ENCODE measurements at regions not wholly inside any gene's neighbourhood (a gene's known extent, or its start where the extent isn't known, plus 50 kb on each side); places are given as distances from the start of the nearest gene placed in this dataset.

- no peak for TF ChIP-seq CTCF (IDR thresholded peaks at IDR 0.05; ENCODE audit: borderline replicate concordance, extremely low read depth, insufficient read depth)
- no peak overlapping the region for H3K9ac ChIP-seq (ENCODE audit: low read length in 3 of 3)
- H3K4me3 ChIP-seq (ENCODE audit: low read length in 3 of 3) = no peak overlapping the region
- H3K36me3 ChIP-seq (ENCODE audit: control insufficient read depth in 2 of 3, insufficient read depth in 3 of 3, low read length in 3 of 3) = no peaks in the 10 kb centered on the region
- FAIRE-seq (no peak), DNase-seq (no peak)
- H3K27me3 ChIP-seq (ENCODE audit: control insufficient read depth, insufficient read depth, low read length) = no peaks in the 10 kb centered on the region
- H3K9me3 ChIP-seq (ENCODE audit: control insufficient read depth in 2 of 3, insufficient read depth in 1 of 3, low read length in 3 of 3) = no peaks in the 10 kb centered on the region
- no peak overlapping the region for H3K27ac ChIP-seq (ENCODE audit: low read depth in 2 of 2, low read length in 2 of 2)
- no peaks in the 10 kb centered on the region for H3K4me1 ChIP-seq (ENCODE audit: control insufficient read depth in 2 of 3, insufficient read depth in 2 of 3, low read depth in 1 of 3, low read length in 3 of 3)
- intact Hi-C loops (cut with DNase I) = no loop called here
Measured at GRCh38 chr1:173301507-173301906, 94.4 kb upstream of the TNFSF4 start.

- intact Hi-C loops (cut with DNase I) = no loop called here
- H3K36me3 ChIP-seq (ENCODE audit: control insufficient read depth in 2 of 3, insufficient read depth in 3 of 3, low read length in 3 of 3) = no peaks in the 10 kb centered on the region
Measured at GRCh38 chr1:173302366-173302765, 95.2 kb upstream of the TNFSF4 start.

GRCh38 chr1:173302890-173303829 lies 96.0 kb upstream of the TNFSF4 start:
- no peak overlapping the region for H3K9ac ChIP-seq (ENCODE audit: low read length in 3 of 3)
- TF ChIP-seq CTCF (IDR thresholded peaks at IDR 0.05; ENCODE audit: borderline replicate concordance, extremely low read depth, insufficient read depth) = no peak
- DNase-seq = no peak
- H3K27ac ChIP-seq (ENCODE audit: low read depth in 2 of 2, low read length in 2 of 2) = no peak overlapping the region
- FAIRE-seq = no peak
- intact Hi-C loops (cut with DNase I) = no loop called here
- H3K36me3 ChIP-seq (ENCODE audit: control insufficient read depth in 2 of 3, insufficient read depth in 3 of 3, low read length in 3 of 3) = no peaks in the 10 kb centered on the region
- no peaks in the 10 kb centered on the region for H3K27me3 ChIP-seq (ENCODE audit: control insufficient read depth, insufficient read depth, low read length)
- H3K4me1 ChIP-seq (ENCODE audit: control insufficient read depth in 2 of 3, insufficient read depth in 2 of 3, low read depth in 1 of 3, low read length in 3 of 3) = no peaks in the 10 kb centered on the region
- H3K9me3 ChIP-seq (ENCODE audit: control insufficient read depth in 2 of 3, insufficient read depth in 1 of 3, low read length in 3 of 3) = no peaks in the 10 kb centered on the region
- no peak overlapping the region for H3K4me3 ChIP-seq (ENCODE audit: low read length in 3 of 3)

More at GRCh38 chr1:173302366-173302765, 95.2 kb upstream of the TNFSF4 start:
- Histone ChIP-seq H3K4me1 (ENCODE audit: control insufficient read depth in 2 of 3, insufficient read depth in 2 of 3, low read depth in 1 of 3, low read length in 3 of 3) (no peaks in the 10 kb centered on the region), H3K4me3 (ENCODE audit: low read length in 3 of 3) (no peak overlapping the region), H3K27me3 (ENCODE audit: control insufficient read depth, insufficient read depth, low read length) (no peaks in the 10 kb centered on the region), H3K9me3 (ENCODE audit: control insufficient read depth in 2 of 3, insufficient read depth in 1 of 3, low read length in 3 of 3) (no peaks in the 10 kb centered on the region), H3K27ac (ENCODE audit: low read depth in 2 of 2, low read length in 2 of 2) (no peak overlapping the region), H3K9ac (ENCODE audit: low read length in 3 of 3) (no peak overlapping the region)
- TF ChIP-seq CTCF (IDR thresholded peaks at IDR 0.05; ENCODE audit: borderline replicate concordance, extremely low read depth, insufficient read depth) = no peak
- no peak for DNase-seq
- FAIRE-seq = no peak

Measured in kidney (tissue), 13 donors.